ENCODE measurements at regions not wholly inside any gene's neighbourhood (a gene's known extent, or its start where the extent isn't known, plus 50 kb on each side); places are given as distances from the start of the nearest gene placed in this dataset.

DNA sequence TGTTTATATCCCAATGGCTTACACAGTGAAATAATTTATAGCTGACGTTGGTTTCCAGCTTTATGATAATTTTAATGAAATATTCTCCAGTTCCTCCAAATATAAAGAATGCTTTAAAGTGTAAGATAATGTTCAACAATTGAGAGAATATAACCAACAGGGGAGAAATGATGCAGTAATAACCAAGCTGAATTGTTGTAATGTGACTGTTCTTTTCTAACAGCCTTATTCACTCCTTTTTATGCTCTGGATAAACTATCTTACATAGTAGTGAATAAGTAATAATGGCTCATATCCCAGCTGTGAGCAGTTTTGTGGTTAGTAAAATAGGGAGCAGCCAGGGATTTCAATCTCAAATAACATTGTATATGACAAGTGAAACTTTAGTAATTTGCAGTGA lies 2348.7 kb upstream of the ACO1 start (continued):
- TF ChIP-seq, protein P1, sequence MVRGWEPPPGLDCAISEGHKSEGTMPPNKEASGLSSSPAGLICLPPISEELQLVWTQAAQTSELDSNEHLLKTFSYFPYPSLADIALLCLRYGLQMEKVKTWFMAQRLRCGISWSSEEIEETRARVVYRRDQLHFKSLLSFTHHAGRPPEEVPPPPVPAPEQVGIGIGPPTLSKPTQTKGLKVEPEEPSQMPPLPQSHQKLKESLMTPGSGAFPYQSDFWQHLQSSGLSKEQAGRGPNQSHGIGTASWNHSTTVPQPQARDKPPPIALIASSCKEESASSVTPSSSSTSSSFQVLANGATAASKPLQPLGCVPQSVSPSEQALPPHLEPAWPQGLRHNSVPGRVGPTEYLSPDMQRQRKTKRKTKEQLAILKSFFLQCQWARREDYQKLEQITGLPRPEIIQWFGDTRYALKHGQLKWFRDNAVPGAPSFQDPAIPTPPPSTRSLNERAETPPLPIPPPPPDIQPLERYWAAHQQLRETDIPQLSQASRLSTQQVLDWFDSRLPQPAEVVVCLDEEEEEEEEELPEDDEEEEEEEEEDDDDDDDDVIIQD (CRISPR knock-in tag; IDR thresholded peaks at IDR 0.05), result no peak
- no peak for TF ChIP-seq STAG1 (CRISPR knock-in tag; IDR thresholded peaks at IDR 0.05; ENCODE audit: borderline replicate concordance)
- no peak for TF ChIP-seq IFI16 (CRISPR knock-in tag; IDR thresholded peaks at IDR 0.05)
- TF ChIP-seq EP300 (IDR thresholded peaks at IDR 0.05; ENCODE audit: low read length), result no peak
- no peak for TF ChIP-seq RAD51 (IDR thresholded peaks at IDR 0.05; ENCODE audit: borderline replicate concordance, low read depth)
- no peak for TF ChIP-seq SMARCA4 (IDR thresholded peaks at IDR 0.05)
- TF ChIP-seq DIDO1 (tag; IDR thresholded peaks at IDR 0.05; ENCODE audit: low read depth), result no peak

DNA sequence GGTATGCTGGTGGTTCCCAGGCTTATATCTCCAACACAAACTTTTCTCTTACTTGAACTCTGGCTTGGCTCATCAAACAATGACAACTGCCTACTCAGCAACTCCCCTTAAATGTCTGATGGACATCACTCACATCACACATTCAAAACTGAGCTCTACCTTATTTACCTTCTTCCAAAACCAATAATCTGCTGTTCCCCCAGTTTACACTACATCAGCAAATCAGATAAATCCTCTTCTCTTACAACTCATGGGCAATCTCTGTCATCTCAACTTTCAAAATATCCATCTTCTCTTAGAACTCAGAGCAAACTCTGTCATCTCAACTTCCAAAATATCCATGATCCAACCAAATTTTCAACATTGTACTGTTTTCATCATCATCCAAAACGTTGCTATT lies 2347.9 kb upstream of the ACO1 start:
- CTCF ChIA-PET (ENCODE audit: low intra/inter-chr PET ratio), result no interaction called here
- no peaks in the 10 kb centered on the region for H3K27me3 ChIP-seq (ENCODE audit: control insufficient read depth in 2 of 2, insufficient read depth in 2 of 2, low read length in 2 of 2)
- no TSS peak for BruUV-seq (replicated peaks)
- TF ChIP-seq ZSCAN29 (IDR thresholded peaks at IDR 0.05), result no peak
- TF ChIP-seq, protein P2, sequence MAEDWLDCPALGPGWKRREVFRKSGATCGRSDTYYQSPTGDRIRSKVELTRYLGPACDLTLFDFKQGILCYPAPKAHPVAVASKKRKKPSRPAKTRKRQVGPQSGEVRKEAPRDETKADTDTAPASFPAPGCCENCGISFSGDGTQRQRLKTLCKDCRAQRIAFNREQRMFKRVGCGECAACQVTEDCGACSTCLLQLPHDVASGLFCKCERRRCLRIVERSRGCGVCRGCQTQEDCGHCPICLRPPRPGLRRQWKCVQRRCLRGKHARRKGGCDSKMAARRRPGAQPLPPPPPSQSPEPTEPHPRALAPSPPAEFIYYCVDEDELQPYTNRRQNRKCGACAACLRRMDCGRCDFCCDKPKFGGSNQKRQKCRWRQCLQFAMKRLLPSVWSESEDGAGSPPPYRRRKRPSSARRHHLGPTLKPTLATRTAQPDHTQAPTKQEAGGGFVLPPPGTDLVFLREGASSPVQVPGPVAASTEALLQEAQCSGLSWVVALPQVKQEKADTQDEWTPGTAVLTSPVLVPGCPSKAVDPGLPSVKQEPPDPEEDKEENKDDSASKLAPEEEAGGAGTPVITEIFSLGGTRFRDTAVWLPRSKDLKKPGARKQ (CRISPR knock-in tag; IDR thresholded peaks at IDR 0.05), result no peak
- no peak for TF ChIP-seq NR3C1 (CRISPR knock-in tag; IDR thresholded peaks at IDR 0.05)
- TF ChIP-seq, protein P3, sequence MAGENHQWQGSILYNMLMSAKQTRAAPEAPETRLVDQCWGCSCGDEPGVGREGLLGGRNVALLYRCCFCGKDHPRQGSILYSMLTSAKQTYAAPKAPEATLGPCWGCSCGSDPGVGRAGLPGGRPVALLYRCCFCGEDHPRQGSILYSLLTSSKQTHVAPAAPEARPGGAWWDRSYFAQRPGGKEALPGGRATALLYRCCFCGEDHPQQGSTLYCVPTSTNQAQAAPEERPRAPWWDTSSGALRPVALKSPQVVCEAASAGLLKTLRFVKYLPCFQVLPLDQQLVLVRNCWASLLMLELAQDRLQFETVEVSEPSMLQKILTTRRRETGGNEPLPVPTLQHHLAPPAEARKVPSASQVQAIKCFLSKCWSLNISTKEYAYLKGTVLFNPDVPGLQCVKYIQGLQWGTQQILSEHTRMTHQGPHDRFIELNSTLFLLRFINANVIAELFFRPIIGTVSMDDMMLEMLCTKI (IDR thresholded peaks at IDR 0.05; ENCODE audit: partially characterized antibody), result no peak
- no peak for TF ChIP-seq ZNF212 (CRISPR knock-in tag; IDR thresholded peaks at IDR 0.05)
- no peak for TF ChIP-seq SAFB (IDR thresholded peaks at IDR 0.05; ENCODE audit: borderline replicate concordance, low read depth, low read length)
- DNase-seq (ENCODE audit: extremely low read depth in 1 of 4, low spot score in 3 of 4), result no peak
- no peaks in the 10 kb centered on the region for H3K79me2 ChIP-seq (ENCODE audit: control insufficient read depth, insufficient read depth, low read length)
- no peak for ATAC-seq
- in situ Hi-C loops (cut with MboI), result no loop called here
- H3K27ac ChIP-seq (ENCODE audit: extremely low read depth, low read depth, low read length), result no peak overlapping the region
- H3K36me3 ChIP-seq (ENCODE audit: control insufficient read depth, insufficient read depth, low read length), result no peaks in the 10 kb centered on the region
- POLR2A ChIA-PET, result no interaction called here
- H2AFZ ChIP-seq (ENCODE audit: low read depth, low read length), result no peak overlapping the region
- no peak overlapping the region for H3K9ac ChIP-seq (ENCODE audit: insufficient read depth in 1 of 2, low read depth in 2 of 2, low read length in 2 of 2)
- H3K4me2 ChIP-seq (ENCODE audit: insufficient read depth, low read length), result no peak overlapping the region
- no peak for FAIRE-seq
- H3K4me3 ChIP-seq, result no peak overlapping the region
- H3K9me3 ChIP-seq (replicated peaks; ENCODE audit: control insufficient read depth, insufficient read depth, low read depth, low read length), result no peaks in the 10 kb centered on the region
- H4K20me1 ChIP-seq (replicated peaks; ENCODE audit: control insufficient read depth, insufficient read depth, low read length), result no peaks in the 10 kb centered on the region
- no peaks in the 10 kb centered on the region for H3K4me1 ChIP-seq (replicated peaks in 1 of 2; ENCODE audit: control insufficient read depth in 2 of 2, insufficient read depth in 2 of 2, low read length in 2 of 2)
- intact Hi-C loops (cut with micrococcal nuclease), result no loop called here
- H3K9me1 ChIP-seq (ENCODE audit: control insufficient read depth, insufficient read depth, low read length), result no peaks in the 10 kb centered on the region
- no CpG with 5 or more reads among the region's 1 CpG for WGBS (ENCODE audit: insufficient coverage, low coverage, missing lambda C conversion rate)

All from K562 (cell line).